ENCODE measurements at regions not wholly inside any gene's neighbourhood (a gene's known extent, or its start where the extent isn't known, plus 50 kb on each side); places are given as distances from the start of the nearest gene placed in this dataset.

DNA sequence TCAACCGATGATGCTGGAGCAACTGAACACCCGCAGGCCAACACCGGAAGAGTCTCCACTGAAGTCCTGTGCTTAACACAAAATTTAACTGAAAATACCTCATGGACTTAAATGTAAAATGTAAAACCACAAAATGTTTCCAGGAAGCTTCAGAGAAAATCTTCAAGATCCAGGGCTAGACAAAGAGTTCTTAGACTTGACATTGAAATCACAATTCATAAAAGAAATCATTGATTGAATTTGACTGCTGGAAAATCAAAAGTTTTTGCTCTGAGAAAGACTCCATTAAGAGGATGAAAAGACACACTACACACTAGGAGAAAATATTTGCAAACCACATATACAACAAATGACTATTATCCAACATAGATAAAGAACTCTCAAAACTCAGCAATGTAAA, 234.7 kb upstream of the PPP2R2D start:
- CTCF ChIA-PET = no interaction called here
- no peak overlapping the region for H3K4me3 Mint-ChIP-seq
- ATAC-seq (ENCODE audit: poor library complexity) (no peak), DNase-seq (no peak)
- TF ChIP-seq CTCF (IDR thresholded peaks at IDR 0.05) = no peak
- POLR2A ChIA-PET = no interaction called here
- no peaks in the 10 kb centered on the region for H3K27me3 ChIP-seq (ENCODE audit: control insufficient read depth in 1 of 2, insufficient read depth in 2 of 2, low read length in 2 of 2)
- no peaks in the 10 kb centered on the region for H3K36me3 ChIP-seq (ENCODE audit: insufficient read depth, low read length)
- H3K27me3 Mint-ChIP-seq = no peaks in the 10 kb centered on the region
- peaks cover 0 to 19% of the 10 kb centered on the region in 2 experiments for H3K9me3 ChIP-seq (ENCODE audit: control insufficient read depth in 1 of 2, insufficient read depth in 1 of 2, low read length in 2 of 2)
- no peak overlapping the region for H3K27ac Mint-ChIP-seq
- H3K36me3 Mint-ChIP-seq (ENCODE audit: low read depth) = no peaks in the 10 kb centered on the region
- no peaks in the 10 kb centered on the region for H3K4me1 ChIP-seq (ENCODE audit: insufficient read depth, low read length)
- H3K27ac ChIP-seq (ENCODE audit: low read depth in 1 of 2, low read length in 2 of 2) = no peak overlapping the region
- H3K4me1 Mint-ChIP-seq (ENCODE audit: low read depth) = no peaks in the 10 kb centered on the region
- H3K9me3 Mint-ChIP-seq = peaks cover 3% of the 10 kb centered on the region
- intact Hi-C loops (cut with DNase I, micrococcal nuclease) = no loop called here
- H3K4me3 ChIP-seq (ENCODE audit: low read length) = no peak overlapping the region

DNA sequence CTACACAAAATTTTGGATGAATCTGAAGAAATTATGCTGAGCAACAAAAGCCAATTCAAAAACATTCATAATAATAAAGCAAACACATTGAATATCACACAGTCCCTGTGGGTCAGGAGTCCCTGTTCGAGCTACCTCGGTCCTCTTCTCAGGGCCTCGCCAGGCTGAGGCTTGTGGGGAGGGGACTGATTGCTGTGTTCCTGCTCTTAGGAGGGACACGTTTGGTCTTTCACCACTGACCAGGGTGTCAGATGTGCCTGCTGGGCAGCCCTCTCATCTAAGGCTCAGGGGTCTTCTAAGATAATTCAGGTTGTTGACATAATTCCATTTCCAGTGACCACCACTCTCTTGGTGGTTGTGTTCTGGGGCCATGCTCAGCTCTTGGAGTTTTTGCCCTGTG, 233.8 kb upstream of the PPP2R2D start:
- intact Hi-C loops (cut with DNase I, micrococcal nuclease) = no loop called here
- H3K36me3 Mint-ChIP-seq (ENCODE audit: low read depth) = no peaks in the 10 kb centered on the region
- ATAC-seq (ENCODE audit: poor library complexity) (no peak), DNase-seq (no peak)
- H3K4me1 Mint-ChIP-seq (ENCODE audit: low read depth) = no peaks in the 10 kb centered on the region
- no peaks in the 10 kb centered on the region for H3K27me3 Mint-ChIP-seq
- H3K9me3 Mint-ChIP-seq = peaks cover 5% of the 10 kb centered on the region
- Histone ChIP-seq H3K27me3 (ENCODE audit: control insufficient read depth in 1 of 2, insufficient read depth in 2 of 2, low read length in 2 of 2) (no peaks in the 10 kb centered on the region), H3K4me1 (ENCODE audit: insufficient read depth, low read length) (no peaks in the 10 kb centered on the region), H3K27ac (ENCODE audit: low read depth in 1 of 2, low read length in 2 of 2) (no peak overlapping the region), H3K36me3 (ENCODE audit: insufficient read depth, low read length) (no peaks in the 10 kb centered on the region), H3K4me3 (ENCODE audit: low read length) (no peak overlapping the region), H3K9me3 (ENCODE audit: control insufficient read depth in 1 of 2, insufficient read depth in 1 of 2, low read length in 2 of 2) (peaks cover 0 to 26% of the 10 kb centered on the region in 2 experiments)
- no peak for TF ChIP-seq CTCF (IDR thresholded peaks at IDR 0.05)
- CTCF ChIA-PET = no interaction called here
- no peak overlapping the region for H3K27ac Mint-ChIP-seq
- H3K4me3 Mint-ChIP-seq = no peak overlapping the region
- POLR2A ChIA-PET = no interaction called here

DNA sequence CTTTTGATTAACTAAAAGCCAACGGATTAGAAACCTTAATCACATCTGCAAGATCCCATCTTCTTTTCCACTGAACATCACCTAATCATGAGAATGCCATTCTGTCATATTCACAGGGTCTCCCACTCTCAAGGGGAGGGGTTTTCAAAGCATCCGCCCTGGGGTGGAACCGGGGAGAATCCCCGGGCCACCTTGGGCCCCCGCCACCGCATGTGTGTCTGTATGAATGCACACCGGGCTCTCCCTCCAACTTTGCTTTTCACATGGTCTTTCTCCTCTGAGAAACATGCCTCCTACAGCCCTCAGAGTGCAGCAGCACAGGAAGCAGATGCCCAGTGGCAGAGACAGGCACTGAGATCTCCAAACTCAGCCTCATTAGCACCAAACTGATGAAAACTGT, 233.2 kb upstream of the PPP2R2D start:
- Mint-ChIP-seq H3K4me3 (no peak overlapping the region), H3K4me1 (ENCODE audit: low read depth) (no peaks in the 10 kb centered on the region), H3K27ac (no peak overlapping the region), H3K36me3 (ENCODE audit: low read depth) (no peaks in the 10 kb centered on the region), H3K9me3 (peaks cover 6% of the 10 kb centered on the region), H3K27me3 (no peaks in the 10 kb centered on the region)
- intact Hi-C loops (cut with DNase I, micrococcal nuclease) = no loop called here
- POLR2A ChIA-PET = no interaction called here
- Histone ChIP-seq H3K4me3 (ENCODE audit: low read length) (no peak overlapping the region), H3K36me3 (ENCODE audit: insufficient read depth, low read length) (no peaks in the 10 kb centered on the region), H3K27ac (ENCODE audit: low read depth in 1 of 2, low read length in 2 of 2) (no peak overlapping the region), H3K27me3 (ENCODE audit: control insufficient read depth in 1 of 2, insufficient read depth in 2 of 2, low read length in 2 of 2) (no peaks in the 10 kb centered on the region), H3K9me3 (ENCODE audit: control insufficient read depth in 1 of 2, insufficient read depth in 1 of 2, low read length in 2 of 2) (peaks cover 0 to 22% of the 10 kb centered on the region in 2 experiments), H3K4me1 (ENCODE audit: insufficient read depth, low read length) (no peaks in the 10 kb centered on the region)
- CTCF ChIA-PET = no interaction called here
- no peak for TF ChIP-seq CTCF (IDR thresholded peaks at IDR 0.05)
- ATAC-seq (ENCODE audit: poor library complexity) (no peak), DNase-seq (no peak)
